SK-N-SH treated with all-trans-retinoic acid at 6 μM for 48 hours (cell line): ENCODE measurements at regions not wholly inside any gene's neighbourhood (a gene's known extent, or its start where the extent isn't known, plus 50 kb on each side); places are given as distances from the start of the nearest gene placed in this dataset.

Experiments used
- CREB5 ChIP-seq: fragments of 250-450 bp; sonication (Bioruptor Pico); IDR thresholded peaks from 2 replicates; pipeline ENCODE4 v1.5.1; 2020; ENCODE audit warnings: low read depth, mild to moderate bottlenecking, moderate library complexity
- CSDC2 ChIP-seq: fragments of 250-450 bp; sonication (Bioruptor Pico); IDR thresholded peaks from 2 replicates; pipeline ENCODE4 v1.5.0; 2020; ENCODE audit warnings: mild to moderate bottlenecking, moderate library complexity
- CSRNP3 ChIP-seq: fragments of 250-450 bp; sonication (Bioruptor Pico); IDR thresholded peaks from 2 replicates; pipeline ENCODE4 v1.5.1; 2021; ENCODE audit warnings: mild to moderate bottlenecking, moderate library complexity
- GLIS3 ChIP-seq: fragments of 250-450 bp; sonication (Bioruptor Pico); IDR thresholded peaks from 2 replicates; pipeline ENCODE4 v1.5.0; 2020; ENCODE audit warnings: mild to moderate bottlenecking, moderate library complexity
- OSR1 ChIP-seq: fragments of 250-450 bp; sonication (Bioruptor Pico); IDR thresholded peaks from 2 replicates; pipeline ENCODE4 v1.8.0; 2022; ENCODE audit warnings: moderate library complexity, mild to moderate bottlenecking, inconsistent platforms
- PATZ1 ChIP-seq: fragments of 250-450 bp; sonication (Bioruptor Pico); IDR thresholded peaks from 2 replicates; pipeline ENCODE4 v1.8.0; 2020; ENCODE audit warnings: mild to moderate bottlenecking, moderate library complexity, borderline replicate concordance
- POU6F1 ChIP-seq: fragments of 250-450 bp; sonication (Bioruptor Pico); IDR thresholded peaks from 2 replicates; pipeline ENCODE4 v1.8.0; 2021; ENCODE audit warnings: low read depth, mild to moderate bottlenecking, moderate library complexity, borderline replicate concordance
- PPARA ChIP-seq: fragments of 250-450 bp; sonication (Bioruptor Pico); IDR thresholded peaks from 2 replicates; pipeline ENCODE4 v1.5.0; 2020; ENCODE audit warnings: mild to moderate bottlenecking, borderline replicate concordance
- RARB ChIP-seq: fragments of 250-450 bp; sonication (Bioruptor Pico); IDR thresholded peaks from 2 replicates; pipeline ENCODE4 v1.8.0; 2021; ENCODE audit warnings: mild to moderate bottlenecking, moderate library complexity
- ZFP3 ChIP-seq: fragments of 250-450 bp; sonication (Bioruptor Pico); IDR thresholded peaks from 2 replicates; pipeline ENCODE4 v1.5.0; 2020; ENCODE audit warnings: mild to moderate bottlenecking, moderate library complexity
- ZNF8 ChIP-seq: fragments of 450-650 bp; formaldehyde crosslinking; IDR thresholded peaks from 2 replicates; pipeline ENCODE4 v1.5.0; 2020; ENCODE audit warnings: mild to moderate bottlenecking, moderate library complexity

- no peak for TF ChIP-seq CSRNP3 (CRISPR knock-in tag)
- no peak for TF ChIP-seq CREB5 (CRISPR knock-in tag)
- no peak for TF ChIP-seq GLIS3 (CRISPR knock-in tag)
- no peak for TF ChIP-seq CSDC2 (CRISPR knock-in tag)
- no peak for TF ChIP-seq PPARA
- TF ChIP-seq ZNF8 (CRISPR knock-in tag): no peak
- TF ChIP-seq ZFP3 (CRISPR knock-in tag): no peak
- no peak for TF ChIP-seq PATZ1 (CRISPR knock-in tag)
- TF ChIP-seq POU6F1: no peak
- TF ChIP-seq OSR1 (CRISPR knock-in tag): no peak
- TF ChIP-seq RARB (CRISPR knock-in tag): no peak
Measured at GRCh38 chr10:60994128-60994527, 50.1 kb upstream of the RHOBTB1 start.
